GM18870 (cell line): ENCODE measurements at regions not wholly inside any gene's neighbourhood (a gene's known extent, or its start where the extent isn't known, plus 50 kb on each side); places are given as distances from the start of the nearest gene placed in this dataset.

Experiments used
- ATAC-seq: cut with Tn5 transposase; IDR thresholded peaks from one replicate; pipeline ENCODE4 v1.9.1; 2021; ENCODE audit warnings: moderate library complexity; ENCODE audit not compliant: unreplicated experiment

DNA sequence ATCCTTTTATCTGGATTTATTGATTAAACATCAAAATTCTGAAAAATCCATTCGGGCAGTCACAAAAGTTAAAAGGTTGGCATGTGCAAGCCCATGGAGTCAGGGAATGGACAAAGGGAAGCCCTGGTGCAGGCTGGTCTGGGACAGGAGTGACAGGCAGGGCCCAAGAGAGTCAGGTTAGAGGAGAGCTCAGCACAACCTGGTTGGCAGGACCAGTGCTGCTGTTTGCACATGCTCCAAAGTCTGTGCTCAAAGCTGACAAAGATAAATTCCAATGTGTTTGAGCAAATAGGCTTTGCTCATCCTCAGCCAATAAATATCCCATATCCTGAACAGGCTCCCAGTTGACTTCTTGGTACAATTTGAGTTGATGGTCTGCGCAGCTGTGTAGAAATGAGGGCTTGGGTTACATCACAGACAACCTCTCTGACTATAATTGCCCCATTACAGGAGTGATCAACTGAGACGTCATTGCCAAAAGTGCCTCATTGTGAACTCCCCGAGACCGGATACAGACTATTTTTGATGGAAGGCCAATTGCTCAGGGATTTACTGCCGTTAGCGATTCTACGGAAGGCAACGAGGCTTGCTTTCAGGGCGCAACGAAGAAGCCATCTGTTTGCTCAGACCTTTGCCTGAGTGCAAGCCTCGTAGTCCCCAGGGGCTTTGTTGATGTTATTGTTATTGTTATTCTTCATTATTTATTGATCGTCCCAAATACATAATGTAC lies 1008.1 kb upstream of the TENM3 start:
- ATAC-seq = no peak

- no peak for ATAC-seq
Measured at GRCh38 chr4:181245326-181245725, 997.9 kb upstream of the TENM3 start.

GRCh38 chr4:181249031-181249430 lies 994.2 kb upstream of the TENM3 start:
- no peak for ATAC-seq

DNA sequence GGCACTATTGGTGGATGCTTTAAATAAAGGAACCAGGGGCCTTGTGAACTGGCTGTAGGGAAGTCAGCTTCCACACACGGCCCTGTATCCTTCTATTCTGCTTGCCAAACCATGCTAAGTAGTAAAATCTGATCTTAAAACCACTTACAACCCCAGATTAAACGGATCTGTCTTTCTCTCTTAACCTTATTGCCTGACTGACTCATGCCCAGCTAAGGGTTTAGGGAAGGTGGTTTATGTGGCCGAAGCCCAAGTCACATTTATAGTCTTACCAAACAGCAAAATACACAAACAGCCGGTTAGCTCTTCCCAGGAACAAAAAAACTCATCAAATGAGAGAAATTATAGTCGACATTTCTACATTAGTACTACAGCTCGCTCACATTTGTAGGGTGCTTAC lies 988.4 kb upstream of the TENM3 start:
- no peak for ATAC-seq

GRCh38 chr4:181258569-181258968 lies 984.6 kb upstream of the TENM3 start:
- no peak for ATAC-seq

DNA sequence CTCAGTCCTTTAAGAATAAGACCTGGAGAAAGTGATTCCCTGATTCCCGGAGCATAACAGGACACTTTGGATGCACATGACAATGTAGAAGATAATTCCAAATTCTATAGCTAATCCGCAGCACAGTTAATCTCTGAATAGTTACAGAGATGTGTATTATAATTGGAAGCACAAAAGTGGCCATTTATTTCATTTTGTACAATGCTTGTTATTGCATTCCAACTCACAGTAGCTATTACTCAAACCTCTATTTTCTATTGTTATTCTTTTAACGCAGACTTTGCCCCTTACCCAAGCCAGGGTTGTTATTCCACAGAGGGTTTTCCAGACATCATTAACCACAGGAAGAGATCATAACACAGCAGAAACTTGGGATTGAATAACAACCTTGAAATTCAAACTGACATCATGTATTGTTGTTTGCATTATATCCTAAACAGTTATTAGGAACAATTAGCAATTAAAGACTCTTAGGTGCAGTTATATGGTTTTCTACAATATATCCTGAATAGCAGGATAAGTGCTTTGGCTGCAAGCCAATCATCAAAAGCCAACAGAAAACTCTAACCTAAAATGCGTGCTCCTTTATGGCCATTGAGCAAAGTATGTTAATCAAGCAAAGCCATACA lies 984.0 kb upstream of the TENM3 start:
- ATAC-seq = no peak

GRCh38 chr4:181261279-181261678 lies 981.9 kb upstream of the TENM3 start:
- ATAC-seq = no peak

- no peak for ATAC-seq
Measured at GRCh38 chr4:181264893-181265292, 978.3 kb upstream of the TENM3 start.

GRCh38 chr4:181265370-181265769 lies 977.8 kb upstream of the TENM3 start:
- ATAC-seq = no peak

- no peak for ATAC-seq
Measured at GRCh38 chr4:181271116-181271640, 972.0 kb upstream of the TENM3 start.

DNA sequence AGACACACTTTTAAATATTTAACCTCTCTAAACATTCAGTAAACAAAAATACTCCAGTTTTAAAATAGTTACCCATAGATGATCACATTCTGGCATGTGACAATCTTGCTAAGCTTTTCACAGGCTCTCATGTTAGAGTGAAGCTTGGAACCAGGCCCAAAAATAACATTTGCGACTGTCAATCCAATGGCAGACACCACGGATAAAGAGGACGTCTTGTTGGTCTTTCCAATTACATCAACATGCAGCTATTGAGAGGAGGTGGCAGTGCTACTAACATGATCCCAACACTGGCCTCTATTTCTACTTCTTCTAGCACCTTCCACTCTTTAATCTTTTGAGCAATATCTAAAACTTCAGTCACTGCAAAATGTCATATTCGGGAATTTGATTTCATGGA lies 970.8 kb upstream of the TENM3 start:
- ATAC-seq = no peak

- ATAC-seq = no peak
Measured at GRCh38 chr4:181278941-181279340, 964.3 kb upstream of the TENM3 start.

- no peak for ATAC-seq
Measured at GRCh38 chr4:181281451-181281850, 961.8 kb upstream of the TENM3 start.

DNA sequence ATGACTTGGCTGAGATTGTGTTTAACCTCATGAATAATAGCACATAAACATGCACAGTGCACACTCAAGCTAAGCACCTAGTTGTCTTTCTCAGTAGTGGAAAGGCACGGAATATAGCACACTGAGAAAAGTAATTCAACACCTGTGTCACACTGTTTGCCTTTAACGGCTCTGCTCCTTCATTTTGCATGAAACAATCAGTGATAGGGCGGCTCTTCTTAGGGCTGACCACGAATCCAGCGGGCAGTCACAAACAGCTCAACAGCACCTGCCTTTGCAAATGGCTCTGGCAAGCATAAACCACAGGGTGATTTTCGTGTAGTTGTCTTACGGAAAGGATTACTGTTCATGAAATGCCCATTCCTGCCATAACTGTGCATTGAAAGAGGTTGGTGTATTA lies 954.0 kb upstream of the TENM3 start:
- ATAC-seq = no peak

- ATAC-seq = no peak
Measured at GRCh38 chr4:181291615-181292014, 951.6 kb upstream of the TENM3 start.

DNA sequence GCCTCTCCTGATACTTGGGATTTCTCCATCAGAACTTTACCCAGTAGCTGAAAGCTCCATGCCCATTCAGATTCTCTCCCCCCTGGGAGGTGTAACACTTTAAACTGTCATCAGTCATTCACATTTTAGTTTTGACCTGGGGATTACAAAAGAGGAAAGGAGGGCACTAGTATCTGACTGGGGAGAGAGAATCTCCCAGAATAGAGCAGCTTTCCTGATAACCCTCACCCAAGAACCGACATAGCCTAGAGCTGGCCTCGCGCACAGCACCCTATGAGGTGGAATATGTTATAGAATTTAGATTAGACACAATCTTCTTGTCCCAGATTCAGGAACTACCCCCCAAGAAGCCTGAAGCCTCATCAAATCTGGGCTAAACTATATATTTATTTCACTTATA lies 950.2 kb upstream of the TENM3 start:
- ATAC-seq = no peak

DNA sequence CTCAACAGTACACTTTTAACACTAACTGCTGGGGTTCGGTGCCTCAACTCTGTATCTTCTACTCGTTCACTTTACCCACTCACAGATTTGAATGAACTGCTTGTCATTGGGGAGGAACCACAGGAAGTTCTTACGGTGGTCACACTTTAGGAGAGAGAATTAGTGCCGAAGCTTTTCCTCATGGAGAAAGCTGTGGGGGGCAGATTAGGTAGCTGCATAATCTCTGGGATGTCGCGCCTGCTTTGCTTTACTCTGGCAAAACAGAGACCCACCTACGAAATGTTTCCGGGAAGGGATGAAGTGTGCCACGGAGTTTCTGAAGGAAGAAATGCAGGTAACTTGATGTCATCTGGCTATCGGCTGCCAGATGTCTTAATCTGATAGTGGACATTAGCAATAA lies 949.7 kb upstream of the TENM3 start:
- no peak for ATAC-seq

GRCh38 chr4:181294421-181294820 lies 948.8 kb upstream of the TENM3 start:
- ATAC-seq = no peak

GRCh38 chr4:181301735-181302710 lies 941.2 kb upstream of the TENM3 start:
- peak; percentile 80 for ATAC-seq

GRCh38 chr4:181307824-181308223 lies 935.4 kb upstream of the TENM3 start:
- no peak for ATAC-seq
